Skin of body (tissue), 1 donor: ENCODE measurements at regions not wholly inside any gene's neighbourhood (a gene's known extent, or its start where the extent isn't known, plus 50 kb on each side); places are given as distances from the start of the nearest gene placed in this dataset.
A peak's percentile ranks its signal among the peaks of the same experiment; 100 is the strongest.
"Not testable (repeated sequence)": the region's sequence is repeated elsewhere in the genome, so short reads cannot be mapped to it uniquely, and the experiment has no call there.

Experiments used
- DNase-seq: peaks from one replicate; lab custom pipeline; 2025; lab: John Stamatoyannopoulos, UW

- DNase-seq, result no peak
These were observed 140.0 kb upstream of the FHL2 start for GRCh38 chr2:105538840-105539239.

DNA sequence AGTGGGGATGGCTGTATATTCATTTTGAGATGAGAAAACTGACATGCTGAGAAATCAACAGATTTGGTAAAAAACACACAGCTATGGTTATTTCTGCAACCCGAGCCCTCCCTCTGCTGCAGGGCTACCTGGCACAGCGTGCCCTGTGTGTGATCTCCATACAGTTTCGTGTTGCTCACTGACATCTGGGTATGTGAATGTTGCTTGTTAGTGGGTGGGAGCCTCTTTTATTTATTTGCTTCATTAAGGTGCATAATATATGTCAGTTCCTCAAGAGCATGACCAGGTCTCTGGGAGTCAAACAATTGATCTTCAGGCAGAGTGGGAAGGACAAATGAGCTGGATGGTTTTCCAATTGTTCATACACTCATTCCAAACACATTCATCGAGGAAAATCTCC, 139.1 kb upstream of the FHL2 start:
- no peak for DNase-seq

DNA sequence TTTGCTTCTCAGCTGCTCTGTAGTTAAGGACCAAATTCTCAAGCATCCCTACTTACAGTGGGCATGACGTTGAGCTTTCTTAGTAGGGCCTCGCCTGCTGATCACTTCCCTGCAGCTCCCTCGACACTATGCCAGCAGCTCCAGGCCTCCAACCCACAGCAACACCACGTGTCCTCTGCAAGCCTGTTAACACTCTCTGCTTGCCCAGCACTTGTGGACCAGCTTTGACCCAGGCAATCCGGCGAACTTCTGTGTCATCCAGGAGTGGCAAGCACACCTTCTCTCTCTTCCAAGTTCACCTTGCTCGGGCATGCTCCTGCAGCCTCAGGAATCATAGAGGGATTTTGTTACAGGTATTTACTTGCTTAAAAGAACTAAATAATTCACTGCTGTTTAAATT, 138.6 kb upstream of the FHL2 start:
- DNase-seq, result no peak

DNA sequence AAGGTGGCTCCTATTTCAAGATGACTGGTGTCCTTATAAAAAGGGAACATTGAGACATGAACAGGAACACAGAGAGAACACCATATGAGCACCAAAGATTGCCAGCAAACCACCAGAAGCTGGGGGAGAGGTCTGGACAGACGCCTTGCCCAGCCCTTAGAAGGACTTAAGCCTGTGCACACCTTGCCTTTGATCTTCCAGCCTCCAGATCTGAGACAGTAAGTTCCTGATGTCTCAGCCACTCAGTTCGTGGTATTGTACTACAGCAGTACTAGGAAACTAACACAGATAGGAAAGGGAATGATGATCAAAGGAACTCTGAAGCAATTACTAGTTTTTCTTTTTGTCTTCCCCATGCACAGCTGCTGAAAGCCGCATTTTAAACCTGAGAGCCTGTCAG, 137.3 kb upstream of the FHL2 start:
- no peak for DNase-seq

DNA sequence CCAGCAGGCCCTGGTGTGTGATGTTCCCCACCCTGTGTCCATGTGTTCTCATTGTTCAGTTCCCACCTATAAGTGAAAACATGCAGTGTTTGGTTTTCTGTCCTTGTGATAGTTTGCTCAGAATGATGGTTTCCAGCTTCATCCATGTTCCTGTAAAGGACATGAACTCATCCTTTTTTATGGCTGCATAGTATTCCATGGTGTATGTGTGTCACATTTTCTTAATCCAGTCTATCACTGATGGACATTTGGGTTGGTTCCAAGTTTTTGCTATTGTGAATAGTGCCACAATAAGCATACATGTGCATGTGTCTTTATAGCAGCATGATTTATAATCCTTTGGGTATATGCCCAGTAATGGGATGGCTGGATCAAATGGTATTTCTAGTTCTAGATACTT, 130.4 kb upstream of the FHL2 start:
- DNase-seq, result not testable (repeated sequence)

DNA sequence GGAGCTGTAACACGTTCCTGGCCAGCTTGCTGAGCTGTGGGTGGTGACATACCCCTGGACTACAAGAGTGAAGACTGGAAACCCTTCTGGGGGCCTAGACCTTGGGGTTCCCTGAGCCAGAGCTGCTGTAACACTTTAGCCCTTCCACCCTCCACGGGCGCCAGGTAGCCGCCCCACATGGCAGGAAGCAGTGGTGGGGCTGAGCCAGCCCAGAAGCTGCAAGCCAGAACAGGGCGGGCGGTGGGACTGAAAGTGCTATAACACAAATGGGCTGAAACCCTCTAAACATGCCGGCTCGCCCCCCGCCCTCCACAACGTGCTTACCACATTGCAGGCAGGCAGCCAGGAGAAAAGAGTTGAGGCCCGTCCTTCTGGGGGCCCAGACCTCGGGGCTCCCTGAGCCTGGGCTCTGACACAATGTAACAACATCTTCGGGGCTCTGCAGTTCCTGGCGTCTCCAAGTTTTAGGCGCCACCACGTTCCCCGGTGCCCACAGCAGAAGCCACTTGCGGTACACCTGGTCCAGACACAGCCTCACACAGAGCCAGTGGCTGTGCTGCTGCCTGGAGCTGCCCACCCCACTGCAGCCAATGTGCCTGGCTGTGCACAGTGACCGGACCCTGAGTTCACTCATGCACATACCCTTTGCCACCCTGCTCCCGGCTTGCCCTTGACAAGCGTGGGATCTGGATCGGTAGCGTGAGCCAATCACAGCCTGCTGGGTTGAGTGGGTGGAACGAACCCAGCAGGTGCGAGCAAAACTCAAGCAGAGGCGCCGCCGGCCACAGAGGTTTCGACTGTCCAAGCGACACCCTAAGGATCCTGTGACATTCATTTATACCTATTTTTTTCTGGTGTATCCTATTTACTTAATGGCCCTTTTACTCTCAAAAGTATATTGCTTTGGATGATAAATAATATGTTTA, 127.4 kb upstream of the FHL2 start:
- no peak for DNase-seq

DNA sequence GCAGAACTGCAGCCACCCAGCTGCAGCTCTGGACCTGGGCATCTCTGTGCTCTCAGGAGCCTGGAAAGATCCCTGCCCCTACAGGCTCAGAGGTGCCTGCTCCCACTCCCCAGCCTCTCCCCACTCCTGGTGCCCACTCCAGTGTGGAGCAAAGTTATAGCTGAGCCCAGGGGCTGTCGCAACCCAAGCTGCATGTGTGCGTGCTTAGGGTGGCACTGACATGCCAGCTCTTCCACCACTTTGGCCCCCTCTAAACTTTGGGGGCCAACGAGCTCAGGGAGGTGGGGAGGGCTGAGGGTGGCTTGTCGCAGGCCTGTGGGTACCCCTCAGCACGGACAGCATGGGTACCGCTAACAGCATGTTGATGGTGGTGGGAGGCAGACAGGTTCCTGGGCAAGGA, 126.3 kb upstream of the FHL2 start:
- no peak for DNase-seq

DNA sequence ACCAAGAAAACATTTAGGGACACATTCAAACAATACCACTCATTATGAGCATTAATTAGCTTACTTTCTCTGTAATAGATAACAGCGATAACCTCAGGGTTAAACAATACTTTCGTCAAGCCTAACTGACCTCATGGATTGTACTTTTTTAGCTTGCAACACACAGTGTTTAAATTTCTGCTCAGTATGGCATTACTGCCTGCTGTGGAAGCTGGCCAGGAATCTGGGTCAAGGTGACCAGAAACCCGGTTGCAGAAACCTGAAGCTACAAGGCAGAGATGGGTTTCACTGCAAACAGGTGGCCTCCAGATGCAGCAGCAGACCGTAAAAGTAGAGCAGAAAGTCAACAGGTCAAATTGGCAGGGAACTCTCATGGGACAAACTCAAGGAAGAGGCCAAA, 123.8 kb upstream of the FHL2 start:
- no peak for DNase-seq

GRCh38 chr2:105521616-105522015, 122.8 kb upstream of the FHL2 start:
- no peak for DNase-seq

GRCh38 chr2:105521176-105521575, 122.3 kb upstream of the FHL2 start:
- DNase-seq, result peak; percentile 4

DNA sequence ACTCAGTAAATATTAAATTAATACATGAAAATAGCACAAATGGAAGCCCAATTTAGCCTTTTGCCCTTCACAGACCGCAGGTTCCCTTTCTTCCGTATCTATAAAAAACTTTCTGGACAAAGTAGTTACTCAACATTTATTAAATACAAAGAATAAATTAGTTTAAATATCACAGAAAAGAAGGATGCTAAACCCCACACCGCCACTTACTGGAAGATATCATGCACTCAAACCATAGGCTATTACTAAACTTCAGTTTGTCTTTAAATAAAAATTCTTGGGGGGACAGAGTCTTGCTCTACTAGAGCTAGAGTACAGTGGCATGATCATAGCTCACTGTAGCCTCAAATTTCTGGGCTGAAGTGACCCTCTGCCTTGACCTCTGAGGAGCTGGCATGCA, 120.7 kb upstream of the FHL2 start:
- DNase-seq, result no peak

- no peak for DNase-seq
These were observed 120.0 kb upstream of the FHL2 start for GRCh38 chr2:105518897-105519296.

DNA sequence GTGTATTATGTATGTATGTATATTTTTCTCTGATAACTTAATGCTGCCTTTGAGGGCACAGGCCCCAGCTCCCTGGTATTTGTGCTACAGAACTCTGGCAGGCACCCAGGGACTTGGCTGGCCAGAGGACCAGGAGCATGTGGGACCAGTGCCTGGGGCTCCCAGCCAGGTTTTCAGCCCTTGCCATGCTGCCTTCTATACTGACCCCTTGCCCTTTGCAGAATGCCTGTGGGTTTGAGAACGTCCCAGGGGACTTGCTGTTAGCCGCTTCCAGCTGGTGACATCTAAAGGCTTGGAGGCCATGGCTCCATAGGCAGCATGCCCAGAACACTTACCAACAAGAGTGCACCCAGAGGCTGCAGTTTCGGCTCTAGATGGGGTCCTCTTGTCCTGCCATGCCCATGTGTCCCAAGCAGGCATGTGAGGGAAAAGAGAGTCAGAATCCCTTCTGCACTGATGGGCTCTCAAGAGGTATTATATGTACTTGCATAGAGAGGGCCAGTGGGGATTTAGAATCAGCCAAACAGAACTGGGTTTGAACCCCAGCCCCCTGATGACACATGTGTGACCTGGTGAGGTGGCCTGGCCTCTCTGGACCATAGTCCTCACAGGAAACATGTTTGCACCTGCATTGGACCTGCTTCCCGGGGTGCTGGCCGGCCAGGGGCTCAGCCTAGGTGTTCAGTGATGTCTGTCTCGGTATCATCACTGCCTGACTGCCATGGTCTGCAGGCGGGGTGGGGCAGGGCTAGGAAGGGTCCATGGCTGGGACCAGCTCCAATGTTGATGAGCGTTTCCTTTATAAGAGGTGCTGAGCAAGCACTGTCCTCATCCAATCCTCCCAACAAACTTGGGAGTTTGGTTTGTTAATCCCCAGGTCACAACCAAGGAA, 119.2 kb upstream of the FHL2 start:
- no peak for DNase-seq

- DNase-seq, result no peak
These were observed 116.9 kb upstream of the FHL2 start for GRCh38 chr2:105515581-105516415.

DNA sequence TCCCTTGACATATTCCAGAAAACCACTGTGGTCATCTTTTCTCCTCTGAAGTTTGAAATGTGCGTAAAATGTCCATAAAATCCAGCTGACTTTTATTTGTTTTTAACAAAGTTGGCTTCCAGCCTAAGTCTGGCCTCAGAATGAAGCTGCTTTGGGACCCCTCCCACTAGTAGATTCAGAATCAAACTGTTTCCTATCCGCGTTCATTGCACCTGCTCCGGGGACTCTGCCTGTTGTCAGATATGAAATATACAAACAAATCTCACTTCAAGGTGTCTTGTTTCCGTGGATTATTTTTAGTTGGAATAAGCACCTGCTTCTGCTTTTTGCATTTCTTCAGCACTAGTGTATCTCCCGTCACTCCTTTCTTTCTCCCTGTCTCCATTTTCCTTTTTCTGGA, 115.7 kb upstream of the FHL2 start:
- no peak for DNase-seq

- DNase-seq, result no peak
These were observed 112.1 kb upstream of the FHL2 start for GRCh38 chr2:105510761-105511528.

DNA sequence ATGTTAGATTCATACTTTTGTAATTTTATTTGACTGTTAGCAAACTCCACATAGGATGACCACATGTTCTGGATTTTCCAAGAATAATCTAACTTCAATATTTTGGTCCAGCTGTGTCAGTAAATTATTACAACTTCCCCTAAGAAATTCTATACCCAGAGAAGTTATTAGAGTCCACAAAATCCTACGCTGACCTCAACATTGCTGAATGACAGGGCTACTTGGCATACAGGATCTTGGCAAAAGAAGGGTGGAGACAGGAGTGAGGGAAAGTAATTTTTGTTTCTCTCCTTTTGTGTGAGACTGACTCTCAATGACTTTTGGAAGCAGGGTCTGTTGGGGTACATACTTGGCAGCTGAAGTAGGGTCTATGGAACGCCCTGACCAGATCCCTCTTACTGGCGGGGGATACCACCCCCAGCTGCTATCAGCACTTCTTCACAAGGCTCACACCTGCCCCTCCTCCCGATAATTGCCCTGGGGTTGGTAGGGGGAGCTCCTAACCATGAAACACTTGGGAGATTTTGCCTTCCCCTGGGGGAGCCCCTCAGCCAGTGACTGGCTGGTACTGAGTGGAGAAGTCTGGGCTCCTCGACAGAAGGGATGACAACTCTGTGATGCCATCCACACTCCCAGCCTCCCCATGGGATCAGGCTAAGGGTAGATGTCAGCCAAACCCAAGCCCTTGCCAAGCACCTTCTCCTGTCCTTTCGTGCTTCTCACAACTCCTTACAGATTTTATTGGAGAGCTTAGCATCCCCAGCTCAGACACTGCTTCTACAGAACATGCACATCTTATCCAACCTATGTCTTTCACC, 110.6 kb upstream of the FHL2 start:
- DNase-seq, result peak; percentile 11

DNA sequence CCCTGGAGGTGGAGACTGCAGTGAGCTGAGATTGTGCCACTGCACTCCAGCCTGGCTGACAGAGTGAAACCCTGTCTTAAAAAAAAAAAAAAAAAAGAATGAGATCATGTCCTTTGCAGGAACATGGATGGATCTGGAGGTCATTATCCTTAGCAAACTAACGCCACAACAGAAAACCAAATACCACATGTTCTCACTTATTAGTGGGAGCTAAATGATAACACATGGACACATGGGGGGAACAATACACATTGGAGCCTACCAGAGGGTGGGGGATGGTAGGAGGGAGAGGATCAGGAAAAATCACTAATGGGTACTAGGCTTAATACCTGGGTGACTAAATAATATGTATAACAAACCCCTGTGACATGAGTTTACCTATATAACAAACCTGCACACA, 108.0 kb upstream of the FHL2 start:
- DNase-seq, result not testable (repeated sequence)

GRCh38 chr2:105504459-105504858, 105.6 kb upstream of the FHL2 start:
- peak; percentile 27 for DNase-seq
